A549 (cell line): ENCODE measurements at regions not wholly inside any gene's neighbourhood (a gene's known extent, or its start where the extent isn't known, plus 50 kb on each side); places are given as distances from the start of the nearest gene placed in this dataset.

Experiments
- ATAC-seq, 2 experiments: fragments of 200-7000 bp in 1 of 2; fragments of >200 bp in 1 of 2; cut with Nextera tagmentation in 1 of 2; cut with Tn5 transposase in 1 of 2; 3 replicates each; pipeline versions ENCODE4 v1.8.0 to v1.9.1; 2018 to 2020; ENCODE audit warnings: mild to moderate bottlenecking in 1 of 2, moderate library complexity in 1 of 2
- CTCF ChIA-PET: fragments of 300-600 bp; sonication (Branson Sonifier 250); formaldehyde crosslinking; extraction: SDS; loops from one replicate; lab custom pipeline; 2021; ENCODE audit warnings: antibody characterized with exemption, inconsistent platforms; lab: Yijun Ruan, JAX
- POLR2A ChIA-PET: fragments of 350-600 bp; formaldehyde crosslinking; extraction: SDS; loops from one replicate; lab custom pipeline; 2021; ENCODE audit warnings: antibody characterized with exemption, inconsistent platforms; lab: Yijun Ruan, JAX
- DNase-seq, 2 experiments: peaks; one replicate each; pipeline versions ENCODE4 v3.0.0 to v3.0.0-alpha.2; 2011 to 2016; ENCODE audit warnings: low read depth in 1 of 2, low spot score in 1 of 2
- FAIRE-seq: peaks from 2 replicates; lab custom pipeline; 2011; peaks lifted over from hg19 to GRCh38; lab: Jason Lieb, UNC
- H3K27ac ChIP-seq, 2 experiments: fragments of >200 bp; sonication (Bioruptor Twin); formaldehyde crosslinking; 3 replicates each; pipeline ENCODE4 v1.5.1; 2016 to 2017
- H3K4me1 ChIP-seq: fragments of >200 bp; sonication (Bioruptor Twin); formaldehyde crosslinking; 3 replicates; pipeline ENCODE4 v1.6.1; 2016
- H3K4me2 ChIP-seq: fragments of >200 bp; sonication (Bioruptor Twin); formaldehyde crosslinking; 3 replicates; pipeline ENCODE4 v1.6.1; 2016
- H3K4me3 ChIP-seq: fragments of >200 bp; sonication (Bioruptor Twin); formaldehyde crosslinking; 3 replicates; pipeline ENCODE4 v1.5.1; 2016
- H3K9me3 ChIP-seq: fragments of >200 bp; sonication (Bioruptor Twin); formaldehyde crosslinking; 3 replicates; pipeline ENCODE4 v1.6.1; 2016
- CHD4 ChIP-seq: fragments of 200-600 bp; sonication (generic); IDR thresholded peaks from 2 replicates; pipeline ENCODE4 v1.6.1; 2016; ENCODE audit warnings: antibody characterized with exemption, mild to moderate bottlenecking, borderline replicate concordance
- FOSB ChIP-seq: fragments of 250-450 bp; sonication (Bioruptor Pico); IDR thresholded peaks from 2 replicates; pipeline ENCODE4 v1.5.0; 2020; ENCODE audit warnings: mild to moderate bottlenecking, moderate library complexity
- FOSL2 ChIP-seq, 2 experiments: fragments of 450-650 bp in 1 of 2; fragments of >200 bp in 1 of 2; sonication (Bioruptor Twin) in 1 of 2; formaldehyde crosslinking; IDR thresholded peaks; 2 replicates each; pipeline versions ENCODE4 v1.5.0 to v1.6.1; 2016 to 2020; ENCODE audit warnings: mild to moderate bottlenecking in 1 of 2, moderate library complexity in 1 of 2
- FOXS1 ChIP-seq: fragments of 250-450 bp; sonication (Bioruptor Pico); IDR thresholded peaks from 2 replicates; pipeline ENCODE4 v1.5.0; 2020; ENCODE audit warnings: mild to moderate bottlenecking, moderate library complexity
- HDAC2 ChIP-seq: fragments of 200-600 bp; sonication (generic); IDR thresholded peaks from 2 replicates; pipeline ENCODE4 v1.6.1; 2016
- HEYL ChIP-seq: fragments of 250-450 bp; sonication (Bioruptor Pico); IDR thresholded peaks from 2 replicates; pipeline ENCODE4 v1.8.0; 2021; ENCODE audit warnings: mild to moderate bottlenecking, moderate library complexity
- JUN ChIP-seq, 2 experiments: fragments of >200 bp; sonication (Bioruptor Twin); formaldehyde crosslinking; IDR thresholded peaks; 2 replicates in 1 of 2; 3 replicates in 1 of 2; pipeline ENCODE4 v1.6.1; 2016 to 2017
- KDM1A ChIP-seq: fragments of 200-600 bp; sonication (generic); IDR thresholded peaks from 2 replicates; pipeline ENCODE4 v1.6.1; 2016; ENCODE audit warnings: low read depth, mild to moderate bottlenecking
- MAZ ChIP-seq: fragments of 150-350 bp; IDR thresholded peaks from 2 replicates; pipeline ENCODE4 v1.6.1; 2014; ENCODE audit warnings: antibody characterized with exemption, low read depth, low read length, borderline replicate concordance
- NFE2L2 ChIP-seq: fragments of 150-350 bp; conservative IDR thresholded peaks from 2 replicates; pipeline ENCODE4 v1.6.1; 2014; ENCODE audit warnings: low read length
- NPAS2 ChIP-seq: fragments of 250-450 bp; sonication (Bioruptor Pico); IDR thresholded peaks from 2 replicates; pipeline ENCODE4 v1.8.0; 2022; ENCODE audit warnings: mild to moderate bottlenecking, moderate library complexity, borderline replicate concordance
- PHF8 ChIP-seq: fragments of 200-600 bp; sonication (generic); IDR thresholded peaks from 2 replicates; pipeline ENCODE4 v1.6.1; 2016; ENCODE audit warnings: low read depth, mild to moderate bottlenecking, antibody characterized with exemption, moderate library complexity, borderline replicate concordance
- POLR2A ChIP-seq: IDR thresholded peaks from 2 replicates; pipeline ENCODE4 v1.6.1; 2012; ENCODE audit warnings: mild to moderate bottlenecking, low read length
- RNF2 ChIP-seq: fragments of 200-600 bp; sonication (generic); IDR thresholded peaks from 2 replicates; pipeline ENCODE4 v1.6.1; 2016; ENCODE audit warnings: low read depth, mild to moderate bottlenecking, antibody characterized with exemption, moderate library complexity, borderline replicate concordance
- SMC3 ChIP-seq: fragments of >200 bp; sonication (Bioruptor Twin); formaldehyde crosslinking; IDR thresholded peaks from 3 replicates; pipeline ENCODE4 v1.6.1; 2018; ENCODE audit warnings: inconsistent platforms
- TP53 ChIP-seq: fragments of 250-450 bp; sonication (Bioruptor Pico); IDR thresholded peaks from 2 replicates; pipeline ENCODE4 v1.5.0; 2021; ENCODE audit warnings: mild to moderate bottlenecking, moderate library complexity
- ZC3H11A ChIP-seq: fragments of 450-650 bp; IDR thresholded peaks from 2 replicates; pipeline ENCODE4 v1.6.1; 2014; ENCODE audit warnings: antibody characterized with exemption, mild to moderate bottlenecking
- WGBS: methylation state at CpG from one replicate; pipeline ENCODE4 v1.1.6; 2017; ENCODE audit errors: missing lambda C conversion rate; 5-methylcytosine and 5-hydroxymethylcytosine counted together
- TF ChIP-seq, protein P1 (sequence below): fragments of 250-450 bp; sonication (Bioruptor Pico); IDR thresholded peaks from 2 replicates; pipeline ENCODE4 v1.5.0; 2020; ENCODE audit warnings: low read depth, mild to moderate bottlenecking, moderate library complexity
- TF ChIP-seq, protein P2 (sequence below): fragments of 450-650 bp; IDR thresholded peaks from 2 replicates; pipeline ENCODE4 v1.6.1; 2014; ENCODE audit warnings: antibody characterized with exemption
- TF ChIP-seq, protein P3 (sequence below): IDR thresholded peaks from 2 replicates; pipeline ENCODE4 v1.6.1; 2012

DNA sequence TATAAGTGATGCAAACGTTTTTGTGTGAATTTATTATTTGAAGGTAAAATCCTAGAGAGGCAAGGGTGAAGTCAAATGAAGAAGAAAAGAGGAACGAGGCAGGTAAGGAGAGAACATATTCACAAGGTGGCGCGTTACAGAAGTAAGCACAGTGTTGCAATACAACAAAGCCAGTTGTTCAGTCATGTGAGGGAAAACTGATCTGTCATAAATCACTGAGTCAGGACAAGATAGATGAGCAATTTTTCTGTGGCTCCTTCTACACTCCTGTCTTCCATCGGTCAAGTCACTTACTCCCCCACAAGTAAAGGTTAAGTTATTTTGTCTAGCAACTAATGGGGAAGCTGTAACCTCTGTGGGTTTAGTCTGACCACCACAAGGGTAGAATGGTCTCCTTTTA, 203.0 kb upstream of the GK2 start (continued):
- TF ChIP-seq, protein P1, sequence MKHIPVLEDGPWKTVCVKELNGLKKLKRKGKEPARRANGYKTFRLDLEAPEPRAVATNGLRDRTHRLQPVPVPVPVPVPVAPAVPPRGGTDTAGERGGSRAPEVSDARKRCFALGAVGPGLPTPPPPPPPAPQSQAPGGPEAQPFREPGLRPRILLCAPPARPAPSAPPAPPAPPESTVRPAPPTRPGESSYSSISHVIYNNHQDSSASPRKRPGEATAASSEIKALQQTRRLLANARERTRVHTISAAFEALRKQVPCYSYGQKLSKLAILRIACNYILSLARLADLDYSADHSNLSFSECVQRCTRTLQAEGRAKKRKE = no peak
- TF ChIP-seq JUN (IDR thresholded peaks at IDR 0.05) = no peak
- no peak for TF ChIP-seq RNF2
- no peak for TF ChIP-seq FOSL2 (IDR thresholded peaks at IDR 0.05)
- TF ChIP-seq FOSL2 (CRISPR knock-in tag; IDR thresholded peaks at IDR 0.05) = no peak
- TF ChIP-seq MAZ = no peak
- no peak for TF ChIP-seq HDAC2
- no peak for TF ChIP-seq SMC3
- TF ChIP-seq FOSB (CRISPR knock-in tag) = no peak

DNA sequence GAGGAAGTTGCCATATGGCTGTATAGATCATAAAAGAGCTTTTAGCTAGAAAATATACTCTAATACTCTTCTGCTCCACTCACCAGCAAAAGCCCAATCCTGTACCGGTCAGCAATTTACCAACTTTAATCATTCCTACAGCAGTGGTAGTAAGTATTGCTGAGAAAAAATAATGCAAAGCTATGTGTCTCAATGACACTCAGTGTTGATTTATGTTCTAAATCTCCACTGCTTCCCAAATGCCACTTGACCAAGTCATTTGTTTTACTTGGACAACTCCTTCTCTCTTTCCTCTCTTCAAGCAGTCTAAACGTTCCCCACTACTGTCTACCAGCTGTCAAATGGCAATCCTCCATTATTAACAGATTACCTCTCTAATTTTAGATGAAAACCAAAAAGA, 201.8 kb upstream of the GK2 start:
- no peak overlapping the region for H3K4me3 ChIP-seq
- DNase-seq = no peak
- no peak for FAIRE-seq
- ChIA-PET CTCF (no interaction called here), POLR2A (no interaction called here)
- no peak for ATAC-seq
- H3K9me3 ChIP-seq = no peaks in the 10 kb centered on the region
- H3K27ac ChIP-seq = no peak overlapping the region
- no peaks in the 10 kb centered on the region for H3K4me1 ChIP-seq
- no peak for TF ChIP-seq NFE2L2
- no peak for TF ChIP-seq FOSB (CRISPR knock-in tag)
- no peak for TF ChIP-seq SMC3
- no peak for TF ChIP-seq PHF8
- TF ChIP-seq, all 56 proteins: peak for 0
- 27% methylated on average over 2 of the region's 2 CpGs for WGBS
- H3K4me2 ChIP-seq = no peak overlapping the region

DNA sequence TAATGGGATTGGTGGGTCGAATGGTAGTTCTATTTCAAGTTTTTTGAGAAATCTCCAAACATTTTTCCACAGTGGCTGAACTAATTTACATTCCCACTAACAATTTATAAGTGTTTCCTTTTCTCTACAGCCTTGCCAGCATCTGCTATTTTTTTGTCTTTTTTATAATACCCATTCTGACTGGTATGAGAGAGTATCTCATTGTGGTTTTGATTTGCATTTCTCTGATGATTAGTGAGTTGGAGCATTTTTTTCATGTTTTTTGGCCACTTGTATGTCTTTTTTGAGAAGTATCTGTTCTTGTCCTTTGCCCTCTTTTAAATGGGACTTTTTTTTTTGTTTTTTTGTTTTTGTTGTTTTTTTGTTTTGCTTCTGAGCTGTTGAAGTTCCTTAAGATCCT, 200.0 kb upstream of the GK2 start:
- no peaks in the 10 kb centered on the region for H3K4me1 ChIP-seq
- WGBS = 0% methylated on average over 1 of the region's 1 CpG

DNA sequence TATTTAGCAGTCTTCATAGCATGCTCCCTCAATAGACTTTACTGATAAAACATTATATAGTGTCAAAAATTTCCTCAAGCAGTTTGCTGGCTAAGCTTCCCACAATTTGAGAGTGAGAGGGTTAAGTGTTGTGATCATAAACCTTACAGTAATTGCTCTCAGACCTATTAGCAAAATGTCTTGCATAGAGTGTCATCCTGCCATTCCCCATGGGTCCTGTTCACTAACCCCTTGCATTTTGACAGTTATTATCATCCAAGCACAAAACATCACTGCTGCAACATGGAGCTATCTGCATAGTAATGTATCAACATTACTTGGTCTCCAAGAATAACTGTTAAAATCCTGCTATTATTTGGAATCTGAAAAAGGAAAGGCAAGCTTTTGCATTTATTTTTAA, 196.1 kb upstream of the GK2 start:
- no peak for FAIRE-seq
- no peaks in the 10 kb centered on the region for H3K4me1 ChIP-seq
- no peak for ATAC-seq
- ChIA-PET CTCF (no interaction called here), POLR2A (no interaction called here)
- no peak for DNase-seq
- H3K27ac ChIP-seq = no peak overlapping the region
- H3K9me3 ChIP-seq = no peaks in the 10 kb centered on the region
- no peak overlapping the region for H3K4me2 ChIP-seq
- H3K4me3 ChIP-seq = no peak overlapping the region
- TF ChIP-seq TP53 (CRISPR knock-in tag) (no peak), POLR2A (no peak)

More for the DNA sequence above, 200.0 kb upstream of the GK2 start:
- H3K27ac ChIP-seq = no peak overlapping the region
- no peak overlapping the region for H3K4me2 ChIP-seq
- ATAC-seq (no peak), FAIRE-seq (no peak), DNase-seq (no peak)
- POLR2A ChIA-PET = no interaction called here
- CTCF ChIA-PET = no interaction called here
- no peaks in the 10 kb centered on the region for H3K9me3 ChIP-seq
- TF ChIP-seq, protein P2, sequence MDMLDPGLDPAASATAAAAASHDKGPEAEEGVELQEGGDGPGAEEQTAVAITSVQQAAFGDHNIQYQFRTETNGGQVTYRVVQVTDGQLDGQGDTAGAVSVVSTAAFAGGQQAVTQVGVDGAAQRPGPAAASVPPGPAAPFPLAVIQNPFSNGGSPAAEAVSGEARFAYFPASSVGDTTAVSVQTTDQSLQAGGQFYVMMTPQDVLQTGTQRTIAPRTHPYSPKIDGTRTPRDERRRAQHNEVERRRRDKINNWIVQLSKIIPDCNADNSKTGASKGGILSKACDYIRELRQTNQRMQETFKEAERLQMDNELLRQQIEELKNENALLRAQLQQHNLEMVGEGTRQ = no peak
- no peak for TF ChIP-seq NPAS2 (CRISPR knock-in tag)
- no peak for TF ChIP-seq SMC3
- TF ChIP-seq ZC3H11A = no peak
- TF ChIP-seq FOSL2 (IDR thresholded peaks at IDR 0.05) = no peak
- no peak for TF ChIP-seq FOSL2 (CRISPR knock-in tag; IDR thresholded peaks at IDR 0.05)
- TF ChIP-seq HEYL = no peak
- no peak for TF ChIP-seq KDM1A
- TF ChIP-seq, protein P3, sequence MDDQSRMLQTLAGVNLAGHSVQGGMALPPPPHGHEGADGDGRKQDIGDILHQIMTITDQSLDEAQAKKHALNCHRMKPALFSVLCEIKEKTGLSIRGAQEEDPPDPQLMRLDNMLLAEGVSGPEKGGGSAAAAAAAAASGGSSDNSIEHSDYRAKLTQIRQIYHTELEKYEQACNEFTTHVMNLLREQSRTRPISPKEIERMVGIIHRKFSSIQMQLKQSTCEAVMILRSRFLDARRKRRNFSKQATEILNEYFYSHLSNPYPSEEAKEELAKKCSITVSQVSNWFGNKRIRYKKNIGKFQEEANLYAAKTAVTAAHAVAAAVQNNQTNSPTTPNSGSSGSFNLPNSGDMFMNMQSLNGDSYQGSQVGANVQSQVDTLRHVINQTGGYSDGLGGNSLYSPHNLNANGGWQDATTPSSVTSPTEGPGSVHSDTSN = no peak
- no peak for TF ChIP-seq CHD4
- no peak for TF ChIP-seq FOXS1
- no peak overlapping the region for H3K4me3 ChIP-seq
